Anterior cingulate cortex (tissue), 58 donors: ENCODE measurements at regions not wholly inside any gene's neighbourhood (a gene's known extent, or its start where the extent isn't known, plus 50 kb on each side); places are given as distances from the start of the nearest gene placed in this dataset.
"Not testable (repeated sequence)": the region's sequence is repeated elsewhere in the genome, so short reads cannot be mapped to it uniquely, and the experiment has no call there.

ENCODE experiments used
- DNase-seq, 58 donors: peaks; one replicate each; lab custom pipeline; 2025; lab: John Stamatoyannopoulos, UW

DNA sequence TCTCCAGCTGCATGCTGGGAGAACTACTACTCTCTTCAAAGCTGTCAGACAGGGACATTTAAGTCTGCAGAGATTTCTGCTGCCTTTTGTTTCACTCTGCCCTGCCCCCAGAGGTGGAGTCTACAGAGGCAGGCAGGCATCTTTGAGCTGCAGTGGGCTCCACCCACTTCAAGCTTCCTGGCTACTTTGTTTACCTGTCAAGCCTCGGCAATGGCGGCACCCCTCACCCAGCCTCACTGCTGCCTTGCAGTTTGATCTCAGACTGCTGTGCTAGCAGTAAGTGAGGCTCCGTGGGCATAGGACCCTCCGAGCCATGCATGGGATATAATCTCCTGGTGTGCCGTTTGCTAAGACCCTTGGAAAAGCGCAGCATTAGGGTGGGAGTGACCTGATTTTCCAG is 61.7 kb downstream of the DMRTA1 start:
- not testable (repeated sequence) for DNase-seq

DNA sequence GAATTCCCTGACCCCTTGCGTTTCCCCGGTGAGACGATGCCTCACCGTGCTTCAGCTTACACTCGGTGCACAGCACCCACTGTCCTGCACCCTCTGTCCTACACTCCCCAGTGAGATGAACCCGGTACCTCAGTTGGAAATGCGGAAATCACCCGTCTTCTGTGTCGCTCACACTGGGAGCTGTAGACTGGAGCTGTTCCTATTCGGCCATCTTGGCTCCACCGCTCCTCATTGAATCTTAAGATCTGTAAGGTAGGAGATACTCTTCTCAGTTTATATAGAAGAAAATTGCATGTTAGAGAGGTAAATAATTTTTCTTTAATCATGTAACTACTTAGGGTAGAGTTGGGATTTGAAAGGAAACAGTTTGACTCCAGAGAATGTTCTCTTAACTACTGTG is 62.2 kb downstream of the DMRTA1 start:
- DNase-seq, result no peak

DNA sequence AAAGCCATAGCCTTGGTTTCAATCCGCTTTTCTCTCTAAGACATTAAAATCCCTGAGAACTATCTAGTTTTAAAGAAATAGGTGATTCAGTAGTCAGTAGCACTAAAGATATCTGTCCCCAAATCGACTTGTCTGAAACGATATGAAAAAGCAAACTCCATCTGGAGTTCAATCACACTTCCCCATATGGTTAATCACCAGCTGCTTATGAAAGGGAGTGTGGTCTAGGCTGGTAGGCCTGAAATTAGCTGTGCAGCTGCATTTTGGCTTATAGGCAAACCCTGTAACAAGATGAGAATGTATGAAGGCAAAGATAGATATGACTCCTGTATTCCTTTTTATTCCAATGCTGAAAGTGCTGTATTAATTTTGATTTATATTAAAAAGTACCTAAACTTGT is 65.9 kb downstream of the DMRTA1 start:
- DNase-seq, result peak in 6 of 58 donors; percentile 0 to 61 (median 2)

DNA sequence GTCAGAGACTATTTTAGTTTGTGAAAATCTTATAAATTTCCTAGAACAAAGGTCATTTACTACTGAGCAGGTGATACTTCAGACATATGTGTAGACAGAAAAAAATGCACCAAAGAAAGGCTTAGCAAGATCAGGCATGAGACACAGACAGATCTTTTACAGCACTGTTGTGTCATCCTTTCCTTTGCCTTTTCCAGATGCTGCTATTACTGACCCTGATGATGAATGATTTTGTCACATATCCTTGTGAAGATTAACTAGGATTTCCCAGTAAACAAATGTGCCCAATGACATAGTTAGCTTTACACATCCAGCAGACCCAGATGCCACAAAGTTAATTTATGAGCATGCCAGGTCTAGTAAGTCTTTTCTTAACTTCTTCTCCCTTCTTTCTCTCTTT is 68.2 kb downstream of the DMRTA1 start:
- DNase-seq, result no peak

DNA sequence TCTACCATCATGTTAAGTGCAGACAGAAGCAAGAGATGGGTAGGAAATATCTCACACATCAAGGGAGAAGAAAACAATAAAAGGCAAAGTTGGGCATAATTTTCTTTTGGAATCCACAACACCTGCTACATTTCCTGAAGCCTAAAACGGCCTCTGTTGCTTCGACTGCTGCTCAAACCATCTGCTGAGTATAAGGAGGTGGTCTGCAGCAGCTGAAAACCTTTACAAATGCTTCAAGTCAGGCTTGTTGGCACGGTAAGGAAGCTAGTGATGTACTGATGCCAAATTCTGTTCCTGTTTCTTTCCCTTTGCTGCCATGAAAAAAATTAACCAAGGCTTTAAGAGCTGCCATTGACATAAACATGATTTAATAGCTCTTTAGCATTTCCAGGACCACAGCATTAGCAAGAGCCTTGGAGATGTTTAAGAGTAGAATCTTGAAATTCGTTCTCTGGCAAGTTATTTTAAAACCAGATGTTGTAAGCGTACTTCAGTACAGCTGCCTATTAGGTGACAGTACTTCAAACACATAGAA is 75.6 kb downstream of the DMRTA1 start:
- no peak for DNase-seq

DNA sequence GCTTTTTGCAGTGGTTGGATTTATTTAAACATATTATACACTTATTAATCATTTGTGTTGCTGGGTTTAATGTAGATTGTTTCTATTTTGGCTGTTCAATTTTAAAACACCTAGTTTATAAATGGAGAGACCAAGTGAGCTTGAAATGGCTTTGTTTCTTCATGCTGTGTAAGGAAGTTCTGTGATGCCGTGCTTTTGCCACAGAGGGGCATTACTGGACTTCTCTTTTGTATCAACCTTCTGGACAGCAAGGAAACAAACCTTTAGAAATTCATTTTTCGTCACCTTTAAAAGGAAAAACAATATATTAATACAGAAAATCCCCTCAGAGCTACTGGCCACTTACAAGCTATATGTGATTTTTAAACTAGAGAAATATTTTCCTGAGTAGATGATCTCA is 81.9 kb downstream of the DMRTA1 start:
- DNase-seq, result peak in 3 of 58 donors; percentile 1 to 18 (median 16)

DNA sequence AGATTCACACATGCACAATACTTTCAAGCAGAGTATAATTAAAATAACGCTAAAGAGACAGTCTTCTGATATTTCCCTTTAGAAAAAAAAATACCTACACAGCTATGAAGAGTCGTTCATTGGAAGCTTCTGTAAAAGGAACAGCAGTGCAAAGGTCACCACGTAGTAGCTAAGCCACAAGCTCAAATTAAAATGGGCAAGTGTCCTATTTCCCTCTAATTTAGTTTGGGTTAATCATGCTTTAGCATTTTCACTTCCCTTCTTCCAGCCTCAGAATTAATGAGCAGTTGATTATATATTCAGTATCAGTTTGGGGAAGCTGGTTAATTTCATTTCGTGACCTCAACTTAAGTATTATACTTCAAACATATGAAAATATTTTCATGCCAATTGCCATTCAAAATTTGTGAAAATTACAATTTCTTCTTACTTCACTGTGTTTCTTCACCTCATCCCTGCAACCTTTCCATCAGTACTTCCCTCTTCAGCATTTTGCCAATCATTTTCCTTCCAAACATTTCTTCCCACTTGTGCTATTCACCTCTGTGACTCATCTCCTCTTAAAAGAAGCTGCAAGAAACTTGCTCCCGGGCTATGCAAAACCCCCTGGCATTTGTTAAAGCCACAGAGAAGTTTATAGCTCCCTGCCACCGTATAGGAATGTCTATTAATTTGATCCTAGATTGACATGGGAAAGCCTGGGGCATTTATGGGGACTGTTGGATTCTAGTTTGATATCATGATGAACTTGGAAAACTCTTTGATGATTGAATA is 83.0 kb downstream of the DMRTA1 start:
- no peak for DNase-seq

DNA sequence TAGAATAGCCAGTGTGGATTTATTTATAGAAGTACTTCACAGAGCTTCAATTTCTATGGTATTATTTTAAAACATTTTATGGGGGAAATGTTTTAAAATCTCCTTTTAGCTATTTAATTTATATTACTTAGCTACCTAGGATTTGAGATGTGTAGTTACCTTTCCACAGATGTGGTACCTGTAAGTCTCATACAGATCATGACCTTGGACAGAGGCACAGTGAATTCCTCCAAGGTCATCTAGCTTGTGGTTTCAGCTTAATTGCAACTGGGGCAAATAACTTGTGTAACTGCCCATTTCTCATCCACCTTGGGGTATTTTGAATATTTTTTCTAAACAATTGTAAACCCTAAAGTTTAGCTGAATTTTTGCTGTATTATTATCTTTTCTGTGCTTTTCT is 89.2 kb downstream of the DMRTA1 start:
- DNase-seq, result no peak

DNA sequence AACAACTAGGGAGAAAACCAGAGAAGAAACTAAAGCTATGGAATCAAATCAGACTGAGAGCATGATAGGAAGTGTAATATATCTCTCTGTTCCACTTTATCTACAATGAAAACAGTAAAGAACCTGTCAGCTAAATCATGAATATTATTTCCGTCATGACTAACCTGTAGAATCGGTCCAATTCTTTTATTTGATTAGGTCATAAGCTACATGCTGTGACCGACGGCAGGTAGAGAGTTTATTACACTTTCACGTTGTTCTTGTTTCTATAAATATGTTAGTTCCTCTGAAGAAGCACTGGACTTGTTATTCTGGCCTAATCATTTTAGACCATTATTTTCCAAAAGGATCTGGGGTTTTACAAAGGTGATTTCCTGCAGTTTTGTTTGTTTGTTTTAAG is 91.1 kb downstream of the DMRTA1 start:
- no peak for DNase-seq

DNA sequence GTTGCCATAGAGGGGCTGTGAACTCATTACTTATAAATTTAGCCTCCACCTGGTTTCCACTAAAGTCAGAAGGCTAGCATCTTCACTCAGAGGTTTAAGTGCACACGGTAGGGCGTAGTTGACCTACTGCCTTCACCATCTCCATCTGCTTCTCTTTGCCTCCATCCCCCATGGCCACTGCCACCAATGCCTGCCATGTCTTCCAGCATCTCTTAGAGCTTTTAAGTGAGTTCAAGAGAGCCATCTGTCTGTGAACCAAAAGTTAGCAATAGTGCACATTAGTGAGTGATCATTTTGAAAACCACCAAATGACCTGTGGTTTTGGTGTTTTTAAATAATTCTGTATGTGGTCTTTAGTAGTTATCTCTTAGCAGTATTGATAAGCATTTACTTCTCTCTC is 102.0 kb downstream of the DMRTA1 start:
- no peak for DNase-seq

DNA sequence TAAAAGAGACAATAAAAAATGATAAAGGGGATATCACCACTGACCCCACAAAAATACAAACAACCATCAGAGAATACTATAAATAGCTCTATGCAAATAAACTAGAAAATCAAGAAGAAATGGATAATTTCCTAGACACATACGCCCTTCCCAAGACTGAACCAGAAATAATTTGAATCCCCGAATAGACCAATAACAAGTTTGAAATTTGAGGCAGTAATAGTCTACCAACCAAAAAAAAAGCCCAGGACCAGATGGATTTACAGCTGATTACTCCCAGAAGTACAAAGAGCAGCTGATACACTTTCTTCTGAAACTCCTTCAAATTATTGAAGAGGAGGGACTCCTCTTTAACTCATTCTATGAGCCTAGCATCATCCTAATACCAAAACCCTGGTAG is 128.1 kb downstream of the DMRTA1 start:
- no peak for DNase-seq

DNA sequence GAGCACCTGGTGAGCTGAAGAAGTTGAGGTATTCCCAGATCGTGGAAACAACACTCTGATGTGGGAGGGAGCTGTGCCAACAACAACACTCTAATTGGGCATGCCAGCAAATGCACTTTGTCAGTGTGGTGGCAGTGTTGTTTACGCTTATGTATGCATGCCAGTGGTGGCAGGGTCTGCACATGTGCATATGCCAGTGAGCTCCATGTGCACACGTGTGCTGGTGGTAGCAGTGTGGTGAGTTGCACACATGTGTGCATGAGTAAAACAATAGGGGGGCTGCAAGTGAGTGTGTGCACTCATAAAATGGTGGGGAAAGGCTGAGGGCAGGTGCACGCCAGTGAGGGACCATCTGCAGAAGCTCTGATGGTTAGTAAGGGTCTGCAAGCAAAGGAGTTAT is 134.2 kb downstream of the DMRTA1 start:
- DNase-seq, result no peak

DNA sequence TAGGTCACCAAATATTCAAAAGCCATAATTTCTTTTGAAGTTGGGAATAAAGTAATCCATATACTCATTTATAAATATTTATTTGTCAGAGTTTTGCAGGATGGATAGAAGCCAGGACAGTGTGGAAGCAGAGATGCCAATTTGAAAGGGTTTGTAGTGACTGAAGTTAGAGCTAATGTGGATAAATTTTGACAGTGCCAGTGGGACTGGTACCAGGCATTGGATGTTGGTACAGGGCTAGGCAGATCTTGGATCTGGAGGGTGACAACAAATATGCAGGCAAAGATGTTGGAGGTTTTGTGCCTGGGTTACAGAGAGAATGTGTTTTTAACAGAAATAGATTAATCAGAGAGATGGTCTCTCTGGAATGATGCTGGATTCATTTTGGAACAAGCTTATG is 135.6 kb downstream of the DMRTA1 start:
- no peak for DNase-seq

DNA sequence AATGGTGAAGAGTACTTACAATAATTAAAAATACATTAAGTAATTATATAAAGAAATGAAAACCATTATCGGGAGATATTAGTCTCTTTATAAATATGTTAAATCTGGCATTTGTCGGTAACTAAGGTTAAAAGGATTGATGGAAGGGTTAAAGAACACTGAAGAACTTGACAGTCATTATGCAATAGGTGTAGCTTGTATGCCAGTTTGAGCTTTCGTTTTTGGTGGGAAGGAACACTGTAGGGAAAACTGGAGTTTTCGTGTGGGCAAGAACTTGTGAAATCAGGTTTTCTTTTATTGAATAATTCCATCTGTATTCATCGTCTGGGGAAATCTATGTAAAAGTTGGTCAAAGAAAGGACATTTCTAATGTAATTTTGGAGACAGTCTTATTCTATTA is 142.3 kb downstream of the DMRTA1 start:
- DNase-seq, result no peak

DNA sequence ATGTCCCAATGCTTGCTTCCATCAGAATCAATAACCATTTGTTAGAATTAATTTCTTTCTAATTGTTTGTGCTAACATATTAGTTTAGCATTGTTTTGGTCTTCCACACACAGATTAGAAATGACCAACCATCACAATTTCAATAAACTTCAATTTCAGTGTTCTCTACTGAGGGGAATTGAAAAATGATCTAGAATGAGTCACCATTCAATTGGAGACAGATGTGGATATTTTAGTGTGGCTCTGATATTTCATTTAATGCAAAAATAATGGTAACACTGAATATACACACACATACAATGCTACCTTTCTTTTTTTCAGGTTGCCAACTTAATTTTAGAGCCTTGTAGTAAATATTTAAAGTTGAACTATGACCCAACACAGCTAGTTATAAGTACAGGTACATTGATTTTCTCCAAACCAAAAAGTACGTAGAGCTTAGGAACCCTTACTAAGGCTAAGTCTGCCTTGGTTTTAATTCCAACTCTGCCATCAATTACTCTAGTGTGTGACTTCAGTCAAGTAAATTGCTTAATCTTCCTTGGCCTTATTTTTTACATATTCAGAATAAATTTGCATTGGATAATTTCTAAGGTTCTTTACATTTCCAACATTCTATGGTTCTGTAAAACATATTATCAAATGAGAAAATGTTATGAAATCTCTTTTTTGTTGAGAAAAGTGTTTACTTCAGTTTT is 143.9 kb downstream of the DMRTA1 start:
- no peak for DNase-seq

DNA sequence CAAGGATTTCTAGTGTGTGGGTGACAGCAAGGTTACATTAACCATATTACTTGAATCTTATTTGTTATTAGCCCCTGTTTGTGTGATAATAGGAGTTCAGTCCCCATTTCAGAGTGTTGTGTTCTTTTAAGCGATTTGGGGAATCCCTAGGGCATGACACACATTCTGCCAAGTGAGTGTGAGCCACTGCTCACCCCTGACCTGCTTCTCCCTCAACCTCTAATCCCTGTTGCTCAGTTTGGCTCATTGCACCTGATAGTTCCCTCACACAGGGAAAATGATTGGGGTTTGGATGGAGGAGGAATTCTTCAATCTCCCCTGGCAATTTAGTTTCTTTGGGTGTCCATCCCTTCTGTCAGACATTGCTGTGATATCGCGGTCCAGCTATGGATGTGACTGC is 149.2 kb downstream of the DMRTA1 start:
- no peak for DNase-seq

DNA sequence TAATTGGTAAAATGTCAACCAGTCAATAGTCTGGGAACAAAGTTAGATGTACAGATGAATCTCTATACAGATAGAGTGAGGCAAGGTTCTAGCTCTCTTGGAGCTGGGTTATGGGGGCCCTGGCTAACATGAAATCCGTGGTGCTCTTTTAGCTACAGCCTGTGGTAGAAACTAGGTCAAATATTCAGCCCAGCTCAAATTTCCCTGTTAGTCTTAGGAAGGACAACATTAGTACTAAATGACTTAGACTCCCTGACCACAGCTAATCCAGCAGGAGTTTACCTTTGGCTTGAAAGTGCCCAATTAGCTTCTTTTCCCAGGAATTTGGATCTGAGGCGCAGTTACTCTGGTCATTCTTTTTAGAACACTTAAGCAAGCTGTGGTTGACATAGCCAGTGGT is 170.5 kb downstream of the DMRTA1 start:
- no peak for DNase-seq

DNA sequence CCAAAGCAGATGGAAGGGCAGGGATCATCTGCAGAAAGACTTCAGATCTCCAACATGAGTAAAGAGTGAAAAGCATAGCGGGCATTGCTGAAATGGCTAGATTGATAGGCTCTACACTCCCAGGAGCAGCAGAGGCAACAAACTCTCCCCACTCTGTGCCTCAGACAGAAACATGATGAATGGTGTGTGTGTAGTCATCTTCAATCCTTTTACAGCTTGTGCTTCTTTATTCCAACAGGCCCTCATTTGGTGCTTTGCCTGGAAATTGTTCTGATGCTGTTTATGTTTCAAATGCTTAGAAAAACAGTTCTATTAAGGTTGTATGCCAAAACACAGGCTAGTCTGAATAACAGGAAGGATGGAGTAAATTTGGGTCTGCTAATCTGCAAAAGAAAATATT is 176.2 kb downstream of the DMRTA1 start:
- no peak for DNase-seq

DNA sequence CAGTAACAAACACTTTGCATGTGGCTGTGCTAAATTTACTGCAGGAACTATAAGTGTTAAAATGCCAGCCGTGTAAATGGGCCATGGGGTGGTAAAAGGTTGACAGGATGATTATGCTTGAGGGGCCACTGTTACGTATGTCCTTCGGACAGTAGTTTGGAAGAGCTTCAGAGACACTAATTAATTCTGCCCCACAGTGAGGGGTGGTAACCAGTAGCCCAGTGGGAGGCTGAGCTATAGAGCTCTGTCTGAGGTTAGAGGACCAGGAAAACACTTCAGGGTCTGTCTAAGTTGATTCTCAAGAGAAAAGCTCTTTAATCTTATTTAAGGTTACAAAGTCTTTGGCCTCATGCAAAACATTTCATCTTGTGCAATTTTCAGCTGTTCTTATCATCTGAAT is 176.6 kb downstream of the DMRTA1 start:
- no peak for DNase-seq

DNA sequence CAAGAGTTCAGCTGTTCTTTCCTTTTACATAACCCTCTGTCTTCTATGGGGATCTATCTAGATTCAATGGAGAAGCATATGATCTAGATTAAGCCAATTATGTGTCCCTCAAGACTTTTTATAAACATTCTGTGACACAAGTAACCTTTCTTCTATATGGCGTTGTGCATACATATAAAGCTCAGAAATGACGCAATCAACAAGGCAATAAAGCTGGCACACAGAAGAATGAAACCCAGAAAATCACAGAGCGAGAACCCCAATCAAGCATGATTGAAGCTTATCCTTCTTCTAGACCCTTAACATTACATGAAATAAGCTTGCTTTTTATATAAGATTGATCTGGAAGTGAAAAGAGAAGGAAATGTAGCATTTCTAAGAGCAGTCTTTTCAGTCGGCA is 178.9 kb downstream of the DMRTA1 start:
- no peak for DNase-seq

DNA sequence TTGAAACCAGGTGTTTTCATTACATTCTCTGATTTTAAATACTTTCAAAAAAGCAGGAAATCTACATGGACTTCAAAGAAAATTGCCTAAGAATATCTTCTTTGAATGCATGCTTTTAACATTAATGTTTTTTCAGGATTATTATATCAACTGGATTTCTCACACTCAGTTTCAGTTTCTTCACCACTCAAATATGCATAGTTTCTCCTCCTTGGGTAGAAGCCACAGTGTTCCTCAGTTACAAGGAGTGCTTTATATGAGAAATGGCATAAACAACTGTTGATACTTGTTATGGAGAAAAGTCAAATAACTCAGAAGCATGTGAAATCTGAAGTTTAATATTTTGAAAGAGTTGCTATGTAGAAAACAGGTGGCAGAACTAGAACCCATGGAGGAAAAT is 196.9 kb downstream of the DMRTA1 start:
- DNase-seq, result no peak

DNA sequence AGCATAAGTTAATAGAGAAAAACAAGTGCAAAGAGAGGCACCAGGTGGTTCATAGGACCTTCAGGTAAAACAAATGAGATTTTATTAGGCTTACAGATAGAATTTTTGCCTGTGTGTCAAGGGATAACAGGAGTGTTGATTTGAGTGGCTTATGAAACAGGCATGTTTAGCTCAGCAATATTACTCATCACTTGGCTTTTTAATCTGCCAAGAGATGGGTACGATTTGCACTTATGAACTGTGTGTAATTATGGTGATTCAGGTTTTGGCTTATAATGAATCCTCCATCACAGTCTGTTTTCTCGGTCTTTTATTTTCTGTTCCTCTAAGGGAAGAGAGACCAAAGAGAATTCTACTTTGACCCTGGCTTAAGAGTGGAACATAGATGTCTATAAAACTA is 199.3 kb downstream of the DMRTA1 start:
- no peak for DNase-seq
